ENCODE measurements at regions not wholly inside any gene's neighbourhood (a gene's known extent, or its start where the extent isn't known, plus 50 kb on each side); places are given as distances from the start of the nearest gene placed in this dataset.

DNA sequence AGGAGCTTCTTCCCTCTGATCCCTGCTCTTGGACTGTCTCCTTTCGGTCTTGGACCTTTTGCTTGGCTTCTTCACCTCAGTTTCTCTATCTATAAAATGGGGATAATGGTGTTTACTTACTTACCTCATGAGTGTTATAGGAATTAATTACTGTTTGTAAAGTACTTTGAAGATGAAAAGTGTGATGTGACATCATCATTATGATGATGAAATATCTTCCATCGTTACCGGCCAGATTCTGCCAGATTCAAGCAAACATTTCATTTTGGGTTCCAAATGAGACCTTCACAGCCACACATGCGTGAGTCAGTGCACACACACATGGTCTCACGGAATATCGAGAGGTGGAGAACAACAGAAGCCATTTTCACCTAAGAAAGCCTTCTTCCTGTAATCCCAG lies 220.1 kb upstream of the RPL34 start:
- DNase-seq (ENCODE audit: low spot score): no peak

DNA sequence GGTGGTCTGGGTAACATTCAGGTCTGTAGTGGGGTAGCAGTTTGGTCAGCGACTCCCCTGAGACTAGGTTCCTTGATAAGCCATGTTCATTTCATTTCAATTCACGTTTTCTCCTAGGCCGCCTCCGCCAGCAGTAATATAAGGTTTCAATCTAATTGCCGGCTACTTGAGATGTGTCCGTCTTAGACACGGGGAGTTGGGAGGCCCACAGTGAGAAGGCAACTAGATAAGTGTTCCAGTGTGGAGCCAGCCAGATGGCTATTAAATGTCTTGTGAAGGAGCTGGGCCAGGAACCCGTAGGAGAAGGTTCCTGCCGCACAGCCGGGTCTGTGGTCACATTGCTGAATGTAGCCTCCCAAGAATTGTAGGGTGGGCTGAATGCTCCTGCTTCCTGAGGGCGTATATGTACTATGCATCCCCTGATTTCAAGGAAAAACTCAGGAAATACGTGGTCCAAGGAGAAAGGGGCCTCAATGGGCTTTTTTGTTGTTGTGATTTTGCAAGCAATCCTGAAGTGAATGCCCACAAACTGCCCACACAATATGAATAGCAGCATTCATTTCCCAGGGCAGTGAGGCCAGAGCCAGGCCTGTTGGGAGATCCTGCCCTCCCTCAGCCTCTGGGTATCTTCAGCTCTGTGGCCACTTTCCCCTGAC lies 220.6 kb upstream of the RPL34 start:
- DNase-seq (ENCODE audit: low spot score): no peak

- DNase-seq (ENCODE audit: low spot score): no peak
Measured at GRCh38 chr4:108398836-108399235, 221.5 kb upstream of the RPL34 start.

- no peak for DNase-seq (ENCODE audit: low spot score)
Measured at GRCh38 chr4:108398316-108398715, 222.1 kb upstream of the RPL34 start.

DNA sequence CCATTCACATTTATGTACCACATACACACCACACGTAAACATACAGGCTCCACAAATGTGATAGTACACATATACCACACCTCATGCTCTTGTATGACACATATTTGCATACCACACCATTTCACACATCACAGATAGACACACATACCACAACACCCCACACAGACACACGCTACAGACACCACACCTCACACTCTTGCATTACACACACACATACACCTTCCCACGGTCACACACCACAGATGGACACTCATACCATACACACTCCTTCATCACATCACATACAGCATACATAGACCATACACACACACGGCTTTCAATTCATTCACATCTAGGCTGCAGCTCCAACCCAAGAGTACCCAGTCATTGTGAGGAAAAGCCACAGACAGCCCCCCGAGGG lies 222.5 kb upstream of the RPL34 start:
- no peak for DNase-seq (ENCODE audit: low spot score)

DNA sequence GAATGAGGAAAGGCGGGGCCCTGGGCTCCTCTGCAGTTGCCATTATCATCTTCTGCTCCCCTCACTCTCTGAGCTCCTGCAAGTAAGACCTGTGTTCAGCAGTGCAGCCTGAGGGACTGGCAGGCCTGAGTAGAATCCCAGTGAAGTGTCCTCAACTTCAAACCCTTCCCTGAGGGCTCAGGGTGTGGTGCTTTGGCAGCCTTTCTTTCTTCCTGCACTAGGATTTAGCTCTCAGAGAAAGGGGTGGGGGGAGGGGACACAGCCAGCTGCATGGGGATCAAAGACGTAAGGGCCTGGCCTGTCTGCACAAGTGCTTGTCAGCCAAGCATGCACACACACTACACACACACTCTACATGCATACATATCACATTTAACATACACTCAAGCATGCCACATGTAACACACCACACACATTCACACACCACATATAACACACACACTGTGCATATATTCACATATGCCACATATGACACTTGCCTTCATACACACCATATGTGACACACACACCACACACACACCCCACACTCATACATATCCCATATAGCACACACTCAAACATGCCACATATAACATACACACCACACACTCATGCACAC lies 223.4 kb upstream of the RPL34 start:
- DNase-seq (ENCODE audit: low spot score): no peak

DNA sequence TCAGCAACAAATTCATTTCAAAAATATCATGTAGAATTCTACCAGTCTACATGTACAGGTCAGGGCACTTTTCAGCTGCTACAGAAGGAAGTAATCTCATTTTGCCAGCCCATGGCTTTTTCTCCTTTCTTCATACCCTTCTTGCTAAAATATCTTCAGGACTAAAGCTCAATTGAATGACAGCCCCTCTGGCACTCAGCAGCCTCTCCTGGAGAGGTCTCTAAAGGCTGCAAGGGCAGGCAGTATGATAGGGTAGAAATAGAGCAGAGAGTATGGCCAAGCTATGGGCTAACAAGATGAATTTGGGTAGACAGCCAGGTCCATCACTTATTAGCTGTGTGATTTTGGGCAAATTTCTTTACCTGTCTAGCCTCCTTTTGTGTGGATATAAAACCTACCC lies 224.6 kb upstream of the RPL34 start:
- no peak for DNase-seq (ENCODE audit: low spot score)

DNA sequence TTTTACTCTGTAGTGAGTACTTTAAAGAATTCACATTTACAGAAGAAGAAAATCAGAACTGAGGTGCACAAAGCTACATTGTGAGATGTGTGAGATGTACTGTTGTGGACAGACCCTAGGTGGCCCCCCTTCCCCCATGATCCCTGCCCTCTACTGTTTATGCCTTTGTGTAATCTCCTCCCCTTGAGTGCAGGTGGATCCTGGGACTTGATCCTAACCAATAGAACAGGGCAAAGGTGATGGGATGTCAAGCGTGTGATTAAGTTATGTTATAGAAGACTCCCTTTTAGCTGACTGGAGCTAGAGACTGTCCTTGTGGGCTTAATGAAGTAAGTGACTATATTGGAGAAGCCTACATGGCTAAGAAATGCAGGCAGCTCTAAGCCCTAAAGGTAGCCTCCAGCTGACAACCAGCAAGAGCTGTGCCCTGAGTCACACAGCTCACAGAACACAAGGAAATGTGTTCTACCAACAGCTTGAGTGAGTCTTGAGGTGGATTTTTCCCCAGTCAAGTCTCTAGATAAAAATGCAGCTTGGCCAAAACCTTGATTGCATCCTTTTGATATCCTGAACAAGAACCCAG lies 225.2 kb upstream of the LEF1 start:
- no peak for DNase-seq (ENCODE audit: low spot score)

GRCh38 chr4:108391701-108392455 lies 223.1 kb upstream of the LEF1 start:
- DNase-seq (ENCODE audit: low spot score): no peak

GRCh38 chr4:108385076-108385475 lies 216.3 kb upstream of the LEF1 start:
- DNase-seq (ENCODE audit: low spot score): no peak

DNA sequence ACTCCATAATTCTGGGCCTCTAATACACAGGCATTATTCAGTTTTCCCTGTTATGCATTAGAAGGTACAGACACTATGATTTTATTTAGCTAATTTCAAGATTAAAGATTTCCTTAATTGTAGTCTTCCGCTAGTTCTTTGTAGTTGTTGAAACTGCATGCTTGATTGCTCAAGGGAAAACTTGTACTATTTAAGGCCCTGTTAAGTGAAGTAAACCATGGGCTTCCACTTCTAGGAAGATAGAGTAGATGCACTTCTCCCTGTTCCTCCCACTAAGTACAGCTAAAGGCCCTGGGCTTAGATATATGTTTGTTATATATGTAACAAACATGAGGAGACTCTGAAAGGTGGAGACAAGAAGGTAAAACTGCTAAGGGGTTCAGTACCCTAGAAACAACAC lies 215.8 kb upstream of the LEF1 start:
- no peak for DNase-seq (ENCODE audit: low spot score)

DNA sequence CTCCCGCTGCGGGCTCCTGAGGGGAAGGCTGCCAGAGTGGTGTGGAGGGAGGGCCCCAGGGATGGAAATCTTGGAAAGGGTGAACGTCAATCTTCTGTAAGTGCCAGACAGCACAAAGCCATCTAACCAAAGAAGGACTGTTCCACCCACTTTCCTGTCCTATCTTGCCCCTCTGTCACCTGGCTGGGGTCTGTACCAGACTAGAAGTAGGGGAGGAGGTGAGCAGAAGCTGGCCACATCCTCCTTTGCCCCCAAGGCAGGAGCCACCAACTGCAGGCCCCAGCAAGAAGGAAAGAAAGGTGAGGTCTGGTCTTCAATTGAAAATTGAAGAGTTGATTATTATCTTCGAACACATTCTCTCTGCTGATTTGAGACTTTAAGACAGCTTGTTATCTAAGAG lies 214.4 kb upstream of the LEF1 start:
- DNase-seq (ENCODE audit: low spot score): no peak

DNA sequence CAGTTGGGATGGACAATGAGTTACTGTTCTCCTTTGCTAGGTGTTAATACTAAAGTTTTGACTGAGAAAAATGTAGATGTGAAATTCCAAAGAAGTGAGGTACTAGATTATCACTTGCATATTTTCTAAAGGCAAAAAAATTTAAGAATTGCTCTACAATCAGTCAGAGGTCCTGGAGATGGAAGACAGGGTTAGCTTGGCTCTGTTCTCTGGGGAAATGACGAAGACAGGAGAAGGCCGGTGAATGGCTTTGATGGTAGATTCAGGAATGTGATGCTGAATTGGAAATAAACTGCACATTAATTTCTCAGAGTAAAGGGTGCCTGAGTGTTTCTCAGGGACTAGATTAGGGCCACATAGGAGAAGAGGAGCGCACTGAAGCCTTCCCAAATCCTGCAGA lies 214.0 kb upstream of the LEF1 start:
- DNase-seq (ENCODE audit: low spot score): no peak

GRCh38 chr4:108378164-108378563 lies 209.4 kb upstream of the LEF1 start:
- no peak for DNase-seq (ENCODE audit: low spot score)

- DNase-seq (ENCODE audit: low spot score): no peak
Measured at GRCh38 chr4:108377021-108377420, 208.3 kb upstream of the LEF1 start.

- no peak for DNase-seq (ENCODE audit: low spot score)
Measured at GRCh38 chr4:108375434-108375833, 206.7 kb upstream of the LEF1 start.

DNA sequence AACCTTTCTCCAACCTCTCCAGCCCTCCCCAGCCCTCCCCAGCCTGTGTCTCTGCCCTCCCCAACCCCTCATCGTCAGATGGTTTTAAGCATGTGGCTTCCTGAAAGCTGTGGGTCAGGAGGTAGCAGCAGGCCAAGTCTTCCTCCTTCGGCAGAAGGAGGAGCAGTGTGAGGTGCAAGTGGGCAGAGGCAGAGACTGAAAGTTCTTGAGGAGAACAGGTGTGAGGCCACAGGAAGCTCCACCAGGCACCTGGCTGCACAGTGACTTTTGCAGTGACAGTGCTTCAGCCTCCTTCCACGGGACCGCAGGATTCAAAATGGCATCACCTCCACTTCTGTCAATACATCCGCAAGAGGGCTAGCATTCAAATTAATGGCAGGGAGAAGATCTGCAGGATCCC lies 203.9 kb upstream of the LEF1 start:
- no peak for DNase-seq (ENCODE audit: low spot score)

GRCh38 chr4:108371282-108371681 lies 202.6 kb upstream of the LEF1 start:
- no peak for DNase-seq (ENCODE audit: low spot score)

GRCh38 chr4:108370291-108371141 lies 201.8 kb upstream of the LEF1 start:
- DNase-seq (ENCODE audit: low spot score): no peak

GRCh38 chr4:108369035-108369655 lies 200.4 kb upstream of the LEF1 start:
- no peak for DNase-seq (ENCODE audit: low spot score)

GRCh38 chr4:108367751-108368150 lies 199.0 kb upstream of the LEF1 start:
- no peak for DNase-seq (ENCODE audit: low spot score)

GRCh38 chr4:108366716-108367115 lies 198.0 kb upstream of the LEF1 start:
- DNase-seq (ENCODE audit: low spot score): no peak

Data from ecto neural progenitor cell (in vitro differentiated cells).